Right ventricle myocardium inferior (tissue), 1 donor: ENCODE measurements at regions not wholly inside any gene's neighbourhood (a gene's known extent, or its start where the extent isn't known, plus 50 kb on each side); places are given as distances from the start of the nearest gene placed in this dataset.
"Not testable (repeated sequence)": the region's sequence is repeated elsewhere in the genome, so short reads cannot be mapped to it uniquely, and the experiment has no call there.

Experiments
- ATAC-seq: fragments of 200-7000 bp; cut with Tn5 transposase; one replicate; pipeline ENCODE4 v1.9.1; 2020; ENCODE audit warnings: mild to moderate bottlenecking, moderate library complexity
- DNase-seq: peaks from one replicate; pipeline ENCODE4 v3.0.0; 2021; ENCODE audit errors: missing footprints
- intact Hi-C: fragments of 100-400 bp; cut with DNase I; formaldehyde crosslinking; loops from one replicate; pipeline ENCODE4 v1.11.0; 2022
- donor health status: DM: no; HTN: yes; CAD: no; lungs with severe emphysema.

- intact Hi-C loops, result no loop called here
- DNase-seq (no peak), ATAC-seq (no peak)
Observed at GRCh38 chr3:51588724-51589123, 50.2 kb downstream of the RAD54L2 start.

GRCh38 chr3:51591231-51591630, 52.7 kb downstream of the RAD54L2 start:
- ATAC-seq (no peak), DNase-seq (no peak)
- intact Hi-C loops, result no loop called here

- DNase-seq, result no peak
- intact Hi-C loops, result no loop called here
- ATAC-seq, result no peak
Observed at GRCh38 chr3:51593697-51594096, 55.2 kb downstream of the RAD54L2 start.

- DNase-seq, ATAC-seq, intact Hi-C loops: not testable (repeated sequence)
Observed at GRCh38 chr3:51599638-51600037, 61.1 kb downstream of the RAD54L2 start.

- intact Hi-C loops, result no loop called here
- DNase-seq (no peak), ATAC-seq (no peak)
Observed at GRCh38 chr3:51604212-51604611, 65.7 kb downstream of the RAD54L2 start.

GRCh38 chr3:51605938-51606337, 65.1 kb upstream of the TEX264 start:
- intact Hi-C loops, result no loop called here

GRCh38 chr3:51606871-51607270, 64.2 kb upstream of the TEX264 start:
- intact Hi-C loops, DNase-seq: not testable (repeated sequence)

More at GRCh38 chr3:51605938-51606337, 65.1 kb upstream of the TEX264 start:
- DNase-seq (no peak), ATAC-seq (no peak)

GRCh38 chr3:51607591-51608325, 63.3 kb upstream of the TEX264 start:
- intact Hi-C loops, ATAC-seq, DNase-seq: not testable (repeated sequence)

More at GRCh38 chr3:51606871-51607270, 64.2 kb upstream of the TEX264 start:
- not testable (repeated sequence) for ATAC-seq

- ATAC-seq (no peak), DNase-seq (no peak)
- intact Hi-C loops, result no loop called here
Observed at GRCh38 chr3:51610708-51611107, 60.3 kb upstream of the TEX264 start.

GRCh38 chr3:51617597-51617996, 53.5 kb upstream of the TEX264 start:
- ATAC-seq (no peak), DNase-seq (no peak)
- intact Hi-C loops, result no loop called here

GRCh38 chr3:51618038-51618437, 53.0 kb upstream of the TEX264 start:
- DNase-seq, intact Hi-C loops, ATAC-seq: not testable (repeated sequence)

- intact Hi-C loops, result no loop called here
- DNase-seq (no peak), ATAC-seq (no peak)
Observed at GRCh38 chr3:51618496-51618895, 52.6 kb upstream of the TEX264 start.

- DNase-seq (no peak), ATAC-seq (no peak)
- intact Hi-C loops, result no loop called here
Observed at GRCh38 chr3:51619983-51620382, 51.1 kb upstream of the TEX264 start.

GRCh38 chr3:51620543-51620942, 50.5 kb upstream of the TEX264 start:
- intact Hi-C loops, result no loop called here

GRCh38 chr3:51621091-51621892, 49.8 kb upstream of the TEX264 start:
- intact Hi-C loops, result no loop called here
- ATAC-seq (peak; percentile 85), DNase-seq (no peak)

More at GRCh38 chr3:51620543-51620942, 50.5 kb upstream of the TEX264 start:
- DNase-seq (no peak), ATAC-seq (no peak)
